Adipose tissue (tissue), 3 donors: ENCODE measurements at regions not wholly inside any gene's neighbourhood (a gene's known extent, or its start where the extent isn't known, plus 50 kb on each side); places are given as distances from the start of the nearest gene placed in this dataset.
"Not testable (repeated sequence)": the region's sequence is repeated elsewhere in the genome, so short reads cannot be mapped to it uniquely, and the experiment has no call there.

ENCODE experiments used
- H3K27ac ChIP-seq: one replicate; pipeline ENCODE4 v1.5.1; 2013; ENCODE audit warnings: low read depth, low read length
- WGBS, 3 donors: extraction: QIAGEN DNeasy Blood & Tissue Kit; methylation state at CpG; one replicate each; pipeline ENCODE4 v1.1.7; 2013; 5-methylcytosine and 5-hydroxymethylcytosine counted together
- donor health status: healthy with polysubstance abuse.
- donor health status: Bipolar disorder and iron deficiency.
- donor health status: healthy.

GRCh38 chr5:172534229-172535107 lies 80.1 kb upstream of the SH3PXD2B start:
- WGBS, 3 donors, result 83 to 86% (median 83%) methylated on average over 9 of the region's 9 CpGs
- H3K27ac ChIP-seq, result no peak overlapping the region

- 50 to 52% (median 52%) methylated on average over 12 of the region's 12 CpGs for WGBS, 3 donors
- H3K27ac ChIP-seq, result no peak overlapping the region
These were observed 79.3 kb upstream of the SH3PXD2B start for GRCh38 chr5:172533399-172534228.

- no peak overlapping the region for H3K27ac ChIP-seq
- 78 to 88% (median 87%) methylated on average over 10 of the region's 10 CpGs for WGBS, 3 donors
These were observed 78.7 kb upstream of the SH3PXD2B start for GRCh38 chr5:172533058-172533398.

GRCh38 chr5:172532439-172532838 lies 78.1 kb upstream of the SH3PXD2B start:
- H3K27ac ChIP-seq, result not testable (repeated sequence)
- WGBS, 3 donors, result 90 to 93% (median 92%) methylated on average over 8 of the region's 8 CpGs

- H3K27ac ChIP-seq, result no peak overlapping the region
- WGBS, 3 donors, result 87 to 100% (median 96%) methylated on average over 2 of the region's 2 CpGs
These were observed 77.3 kb upstream of the SH3PXD2B start for GRCh38 chr5:172531704-172532026.

GRCh38 chr5:172530878-172531703 lies 76.8 kb upstream of the SH3PXD2B start:
- no peak overlapping the region for H3K27ac ChIP-seq
- WGBS, 3 donors, result 64 to 80% (median 65%) methylated on average over 13 of the region's 13 CpGs

- 90 to 95% (median 94%) methylated on average over 8 of the region's 8 CpGs for WGBS, 3 donors
- H3K27ac ChIP-seq, result no peak overlapping the region
These were observed 76.1 kb upstream of the SH3PXD2B start for GRCh38 chr5:172530406-172530805.

GRCh38 chr5:172529896-172530295 lies 75.6 kb upstream of the SH3PXD2B start:
- no peak overlapping the region for H3K27ac ChIP-seq
- WGBS, 3 donors, result 80 to 85% (median 81%) methylated on average over 3 of the region's 3 CpGs

GRCh38 chr5:172528440-172528839 lies 74.1 kb upstream of the SH3PXD2B start:
- no peak overlapping the region for H3K27ac ChIP-seq
- WGBS, 3 donors, result 59 to 88% (median 68%) methylated on average over 3 of the region's 3 CpGs

GRCh38 chr5:172527559-172527958 lies 73.2 kb upstream of the SH3PXD2B start:
- no peak overlapping the region for H3K27ac ChIP-seq

GRCh38 chr5:172525996-172526360 lies 71.7 kb upstream of the SH3PXD2B start:
- H3K27ac ChIP-seq, result no peak overlapping the region
- 78 to 94% (median 80%) methylated on average over 5 of the region's 5 CpGs for WGBS, 3 donors

More at GRCh38 chr5:172527559-172527958, 73.2 kb upstream of the SH3PXD2B start:
- 49 to 88% (median 51%) methylated on average over 4 of the region's 4 CpGs for WGBS, 3 donors

- no peak overlapping the region for H3K27ac ChIP-seq
- 92 to 95% (median 93%) methylated on average over 5 of the region's 5 CpGs for WGBS, 3 donors
These were observed 71.1 kb upstream of the SH3PXD2B start for GRCh38 chr5:172525307-172525995.

GRCh38 chr5:172524573-172525021 lies 70.3 kb upstream of the SH3PXD2B start:
- 73 to 82% (median 73%) methylated on average over 6 of the region's 6 CpGs for WGBS, 3 donors
- no peak overlapping the region for H3K27ac ChIP-seq

GRCh38 chr5:172523146-172523745 lies 68.9 kb upstream of the SH3PXD2B start:
- WGBS, 3 donors, result 77 to 91% (median 88%) methylated on average over 6 of the region's 6 CpGs
- no peak overlapping the region for H3K27ac ChIP-seq

- no peak overlapping the region for H3K27ac ChIP-seq
- 82 to 88% (median 86%) methylated on average over 3 of the region's 3 CpGs for WGBS, 3 donors
These were observed 67.1 kb upstream of the SH3PXD2B start for GRCh38 chr5:172521338-172521932.

GRCh38 chr5:172511952-172512351 lies 57.6 kb upstream of the SH3PXD2B start:
- no peak overlapping the region for H3K27ac ChIP-seq

- no peak overlapping the region for H3K27ac ChIP-seq
- 65 to 66% (median 65%) methylated on average over 8 of the region's 8 CpGs for WGBS, 3 donors
These were observed 55.1 kb upstream of the SH3PXD2B start for GRCh38 chr5:172509405-172509781.
